Stimulated activated naive CD8-positive, alpha-beta T cell treated with anti-CD3 and anti-CD28 coated beads, Interleukin-15, Interleukin-2, amounts not matched to agents 100 U/mL and 50 U/mL, for 24 hours (primary cell): ENCODE measurements at regions not wholly inside any gene's neighbourhood (a gene's known extent, or its start where the extent isn't known, plus 50 kb on each side); places are given as distances from the start of the nearest gene placed in this dataset.
"Not testable (repeated sequence)": the region's sequence is repeated elsewhere in the genome, so short reads cannot be mapped to it uniquely, and the experiment has no call there.

Experiments
- ATAC-seq: fragments of 150-1000 bp; cut with Tn5 transposase; one replicate; pipeline ENCODE4 v1.10.0; 2021
- DNase-seq: peaks from one replicate; pipeline ENCODE4 v3.0.0; 2021

- no peak for ATAC-seq
These were observed 632.3 kb upstream of the ZNF385D start for GRCh38 chr3:22383285-22383684.

DNA sequence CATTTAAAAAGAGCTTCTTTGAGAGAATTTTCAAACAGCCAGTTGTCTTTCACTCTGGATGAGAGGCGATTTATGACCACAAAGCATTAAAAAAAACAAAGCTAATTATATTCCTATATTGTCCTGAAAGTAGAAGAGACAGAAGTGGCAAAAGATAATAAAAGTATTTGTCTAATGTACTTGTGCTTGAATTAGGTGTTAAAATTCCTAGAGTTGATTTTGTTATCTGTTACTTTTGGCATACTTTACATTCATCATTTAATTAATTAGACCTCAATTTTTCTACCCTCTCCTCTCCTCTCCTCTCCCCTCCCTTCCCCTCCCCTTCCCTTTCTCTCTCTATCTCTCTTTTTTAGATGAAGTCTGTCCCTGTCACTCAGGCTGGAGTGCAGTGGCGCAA, 635.1 kb upstream of the ZNF385D start:
- ATAC-seq (no peak), DNase-seq (no peak)

More at GRCh38 chr3:22383285-22383684, 632.3 kb upstream of the ZNF385D start:
- DNase-seq = no peak

DNA sequence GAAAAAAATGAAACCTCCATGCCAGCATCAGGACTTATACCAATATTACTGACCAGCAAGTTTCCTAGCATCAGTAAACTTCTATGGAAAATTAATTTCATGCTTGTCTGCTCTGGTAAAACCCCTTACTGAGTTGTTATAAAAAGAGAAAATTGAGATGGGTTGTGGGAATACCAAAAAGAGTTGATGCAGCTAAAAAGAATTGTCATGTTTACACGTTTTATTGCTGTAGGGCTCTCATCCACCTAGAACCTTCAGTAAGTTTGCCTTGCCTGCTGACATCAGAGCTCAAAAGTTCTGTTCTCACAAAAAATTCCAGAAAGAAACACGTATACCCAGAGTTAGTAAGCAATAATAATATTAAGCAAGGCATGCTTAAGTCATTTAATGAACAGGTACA, 641.3 kb upstream of the ZNF385D start:
- ATAC-seq = no peak
- DNase-seq = no peak

- ATAC-seq (no peak), DNase-seq (no peak)
These were observed 641.8 kb upstream of the ZNF385D start for GRCh38 chr3:22392859-22393258.

GRCh38 chr3:22399566-22399965, 648.6 kb upstream of the ZNF385D start:
- ATAC-seq (no peak), DNase-seq (no peak)

DNA sequence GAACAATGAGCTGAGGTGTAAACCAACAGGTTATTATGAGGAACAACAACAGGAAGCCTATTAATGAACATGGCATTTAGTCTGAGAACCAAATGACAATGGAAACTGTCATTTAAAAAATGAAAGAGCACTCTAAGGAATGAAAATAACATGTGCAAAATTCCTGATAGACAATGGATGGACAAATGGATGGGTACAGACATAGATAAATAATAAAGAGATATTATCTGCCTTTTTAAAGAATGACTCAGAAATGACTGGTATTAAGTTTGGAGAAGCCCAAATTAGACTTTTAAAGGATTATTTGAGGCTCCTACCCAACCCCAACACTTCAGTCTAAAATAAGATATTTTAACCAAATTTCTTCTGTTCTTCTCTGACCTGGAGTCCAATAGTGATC, 650.5 kb upstream of the ZNF385D start:
- no peak for ATAC-seq
- no peak for DNase-seq

DNA sequence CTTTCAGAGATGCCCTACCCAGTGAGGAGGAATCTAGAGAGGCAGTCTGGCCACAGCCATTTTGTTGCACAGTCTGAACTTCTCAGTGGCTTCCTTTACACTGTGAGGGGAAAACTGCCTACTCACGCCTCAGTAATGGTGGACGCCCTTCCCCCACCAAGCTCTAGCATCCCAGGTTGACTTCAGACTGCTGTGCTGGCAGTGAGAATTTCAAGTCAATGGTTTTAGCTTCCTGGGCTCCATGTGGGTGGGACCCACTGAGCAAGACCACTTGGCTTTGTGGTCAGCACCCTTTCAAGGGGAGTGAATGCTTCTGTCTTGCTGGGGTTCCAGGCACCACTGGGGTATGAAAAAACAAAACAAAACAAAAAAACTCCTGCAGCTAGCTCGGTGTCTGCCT, 663.2 kb upstream of the ZNF385D start:
- ATAC-seq = no peak
- DNase-seq = no peak

DNA sequence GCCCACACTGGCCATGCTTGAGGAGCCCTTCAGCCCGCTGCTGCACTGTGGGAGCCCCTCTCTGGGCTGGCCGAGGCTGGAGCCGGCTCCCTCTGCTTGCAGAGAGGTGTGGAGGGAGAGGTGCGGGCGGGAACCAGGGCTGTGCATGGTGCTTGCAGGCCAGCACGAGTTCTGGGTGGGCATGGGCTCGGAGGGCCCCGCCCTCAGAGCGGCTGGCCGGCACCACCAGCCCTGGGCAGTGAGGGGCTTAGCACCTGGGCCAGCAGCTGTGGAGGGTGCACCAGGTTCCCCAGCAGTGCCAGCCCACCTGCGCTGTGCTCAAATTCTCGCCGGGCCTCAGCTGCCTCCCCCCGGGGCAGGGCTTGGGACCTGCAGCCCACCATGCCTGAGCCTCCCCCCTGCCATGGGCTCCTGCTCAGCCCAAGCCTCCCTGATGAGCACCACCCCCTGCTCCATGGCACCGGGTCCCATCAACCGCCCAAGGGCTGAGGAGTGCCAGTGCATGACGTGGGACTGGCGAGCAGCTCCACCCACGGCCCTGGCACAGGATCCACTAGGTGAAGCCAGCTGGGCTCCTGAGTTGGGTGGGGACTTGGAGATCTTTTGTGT, 665.9 kb upstream of the ZNF385D start:
- not testable (repeated sequence) for ATAC-seq, DNase-seq

GRCh38 chr3:22419261-22419660, 668.3 kb upstream of the ZNF385D start:
- ATAC-seq = no peak

DNA sequence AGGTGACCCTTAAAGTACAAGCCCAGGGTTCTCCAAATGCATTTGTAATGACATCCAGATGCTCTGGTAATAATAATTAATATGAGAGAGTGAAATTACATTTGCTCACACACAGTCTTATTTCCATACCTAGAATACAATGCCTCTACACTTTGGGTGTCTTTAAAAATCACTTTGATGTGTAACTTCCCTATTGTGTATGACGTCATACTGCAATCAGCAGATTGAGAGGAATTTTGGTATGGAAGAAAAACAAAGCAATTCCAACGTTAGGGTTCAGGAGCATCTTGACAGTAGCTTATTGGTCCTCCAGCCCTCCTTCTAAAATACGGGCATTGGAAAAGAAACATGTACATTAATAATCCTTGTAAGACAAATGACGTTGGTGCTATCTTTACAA, 670.6 kb upstream of the ZNF385D start:
- DNase-seq = no peak
- no peak for ATAC-seq

More at GRCh38 chr3:22419261-22419660, 668.3 kb upstream of the ZNF385D start:
- DNase-seq = no peak

DNA sequence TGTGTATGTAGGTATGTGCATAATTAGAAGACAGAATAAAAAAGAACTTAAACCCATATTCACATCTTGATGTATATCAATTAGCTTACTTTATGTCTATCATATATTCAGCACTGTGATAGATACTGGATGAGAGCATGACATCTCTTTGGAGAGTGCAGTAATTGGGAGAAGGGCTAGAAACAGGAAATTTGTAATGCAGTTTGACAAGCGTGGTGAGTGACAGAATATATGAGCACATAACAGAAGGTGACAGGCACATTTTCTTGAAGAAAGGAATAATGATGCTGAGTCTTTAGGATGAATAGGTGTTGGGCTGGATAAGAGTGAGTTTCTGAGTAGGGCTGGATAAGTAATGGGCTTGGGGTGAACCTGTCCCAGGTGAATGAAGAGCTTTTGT, 680.3 kb upstream of the ZNF385D start:
- no peak for DNase-seq
- ATAC-seq = no peak

- no peak for DNase-seq
- ATAC-seq = no peak
These were observed 688.6 kb upstream of the ZNF385D start for GRCh38 chr3:22439626-22440025.

GRCh38 chr3:22441711-22442110, 690.7 kb upstream of the ZNF385D start:
- no peak for DNase-seq
- ATAC-seq = no peak

DNA sequence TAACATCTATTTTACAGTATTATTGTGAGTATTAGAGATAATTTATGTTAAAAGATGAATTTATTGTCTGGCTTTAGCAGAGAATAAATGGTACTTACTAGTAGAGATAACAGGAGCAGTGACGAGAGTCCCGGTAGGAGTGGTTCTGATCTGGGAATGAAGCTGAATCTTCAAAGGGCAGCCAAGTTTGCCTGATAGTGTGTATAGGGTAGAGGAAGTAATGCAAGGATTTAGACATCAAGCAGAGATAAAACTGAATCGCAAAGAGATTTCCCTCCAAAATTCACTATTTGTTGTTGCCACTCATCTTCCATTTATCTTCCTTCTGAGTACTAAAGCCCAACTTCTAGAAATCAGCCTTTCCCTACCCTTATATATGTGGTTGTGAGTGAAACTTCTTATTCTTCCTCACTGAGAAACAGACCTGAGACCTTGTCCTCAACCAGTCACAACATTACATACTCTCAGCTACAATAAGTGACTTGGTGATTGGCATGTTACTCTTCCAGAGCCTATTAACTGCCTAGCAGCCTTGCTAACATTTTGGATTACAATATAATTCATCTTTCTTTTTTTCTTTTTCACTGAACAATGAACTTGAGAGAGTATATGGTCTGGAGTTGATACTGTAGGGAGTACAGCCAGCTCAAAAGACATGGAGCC, 692.7 kb upstream of the ZNF385D start:
- ATAC-seq (no peak), DNase-seq (no peak)

DNA sequence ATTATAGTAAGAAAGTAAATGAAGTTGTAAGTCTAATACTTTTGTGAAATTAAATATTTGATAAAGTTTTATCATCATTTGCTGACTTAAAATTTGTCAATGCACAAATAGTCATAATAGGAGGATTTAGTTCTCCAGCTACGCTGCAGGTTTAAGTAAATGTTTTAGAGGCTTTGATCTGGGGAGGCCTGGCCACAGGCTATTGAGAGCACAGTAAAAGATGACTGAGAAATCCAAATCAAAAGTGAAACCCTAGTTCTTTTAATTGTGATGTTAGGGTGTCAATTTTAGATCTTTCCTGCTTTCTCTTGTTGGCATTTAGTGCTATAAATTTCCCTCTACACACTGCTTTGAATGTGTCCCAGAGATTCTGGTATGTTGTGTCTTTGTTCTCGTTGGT, 694.3 kb upstream of the ZNF385D start:
- DNase-seq, ATAC-seq: not testable (repeated sequence)

- ATAC-seq = no peak
- no peak for DNase-seq
These were observed 699.9 kb upstream of the ZNF385D start for GRCh38 chr3:22450786-22451400.

GRCh38 chr3:22451501-22451900, 700.5 kb upstream of the ZNF385D start:
- DNase-seq = no peak
- ATAC-seq = no peak

DNA sequence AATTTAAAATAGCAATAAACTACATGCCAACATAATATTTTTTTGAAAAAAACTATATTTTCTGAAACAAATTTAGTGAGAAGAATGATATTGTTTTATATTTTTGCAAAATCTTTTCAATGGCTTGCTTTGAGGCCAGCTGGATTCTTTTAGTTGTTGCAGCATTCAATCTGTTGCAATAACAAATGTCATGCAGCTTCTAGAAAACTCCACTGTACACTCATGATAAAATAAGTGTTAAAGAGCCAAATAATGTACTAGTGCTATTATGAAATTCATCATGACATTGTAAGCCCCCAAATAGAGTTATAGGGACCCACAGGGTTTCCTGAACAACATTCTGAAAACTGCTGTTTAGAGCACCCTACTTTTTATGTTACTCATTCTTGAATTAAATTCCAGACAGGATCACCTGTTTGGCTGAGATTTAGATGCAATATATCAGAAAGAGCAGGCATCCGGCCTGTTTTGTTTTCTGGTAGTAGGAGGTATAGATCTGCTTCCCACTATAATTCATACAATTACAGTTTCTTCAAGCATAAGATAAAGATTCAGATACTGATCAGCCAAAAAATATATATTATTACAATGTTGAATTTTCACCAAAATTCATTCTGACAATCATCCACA, 703.0 kb upstream of the ZNF385D start:
- ATAC-seq = no peak
- no peak for DNase-seq

DNA sequence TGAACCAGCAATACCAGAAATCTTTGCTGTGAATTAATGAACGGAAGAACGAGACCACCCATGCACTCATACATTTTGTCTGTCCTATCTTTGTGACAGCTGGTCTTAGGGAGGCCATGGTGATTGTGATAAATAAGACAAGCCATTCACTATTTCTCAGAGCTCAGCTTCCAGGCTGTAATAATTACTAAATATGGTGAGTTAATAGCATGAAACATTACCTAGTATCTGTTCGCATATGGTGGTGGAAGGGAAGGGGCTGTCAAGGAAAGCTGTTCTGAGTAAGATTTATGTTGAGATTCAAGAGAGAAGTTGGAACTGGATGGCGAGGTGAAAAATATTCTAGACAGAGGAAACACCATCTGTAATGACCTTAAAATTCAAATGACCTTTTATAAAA, 719.0 kb upstream of the ZNF385D start:
- ATAC-seq = no peak
- no peak for DNase-seq

DNA sequence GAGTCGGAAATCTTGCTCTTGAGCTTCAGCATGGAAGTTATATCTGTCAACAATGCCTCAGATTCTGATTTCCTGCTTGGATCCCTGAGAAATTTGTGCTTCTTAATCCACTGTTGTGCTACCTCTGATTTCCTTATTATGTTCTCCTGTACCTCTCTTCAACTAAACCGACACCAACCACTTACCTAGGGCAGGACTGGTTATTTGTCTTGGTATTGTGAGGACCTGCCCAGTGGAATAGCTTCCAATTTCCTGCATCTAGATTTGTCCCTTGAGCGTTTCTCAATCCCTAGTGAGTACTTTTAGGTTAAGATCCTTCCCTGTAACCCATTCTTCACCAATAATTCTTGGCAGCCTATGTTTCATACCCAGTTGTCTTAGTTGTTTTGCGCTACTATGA, 720.5 kb upstream of the ZNF385D start:
- DNase-seq = no peak
- no peak for ATAC-seq

DNA sequence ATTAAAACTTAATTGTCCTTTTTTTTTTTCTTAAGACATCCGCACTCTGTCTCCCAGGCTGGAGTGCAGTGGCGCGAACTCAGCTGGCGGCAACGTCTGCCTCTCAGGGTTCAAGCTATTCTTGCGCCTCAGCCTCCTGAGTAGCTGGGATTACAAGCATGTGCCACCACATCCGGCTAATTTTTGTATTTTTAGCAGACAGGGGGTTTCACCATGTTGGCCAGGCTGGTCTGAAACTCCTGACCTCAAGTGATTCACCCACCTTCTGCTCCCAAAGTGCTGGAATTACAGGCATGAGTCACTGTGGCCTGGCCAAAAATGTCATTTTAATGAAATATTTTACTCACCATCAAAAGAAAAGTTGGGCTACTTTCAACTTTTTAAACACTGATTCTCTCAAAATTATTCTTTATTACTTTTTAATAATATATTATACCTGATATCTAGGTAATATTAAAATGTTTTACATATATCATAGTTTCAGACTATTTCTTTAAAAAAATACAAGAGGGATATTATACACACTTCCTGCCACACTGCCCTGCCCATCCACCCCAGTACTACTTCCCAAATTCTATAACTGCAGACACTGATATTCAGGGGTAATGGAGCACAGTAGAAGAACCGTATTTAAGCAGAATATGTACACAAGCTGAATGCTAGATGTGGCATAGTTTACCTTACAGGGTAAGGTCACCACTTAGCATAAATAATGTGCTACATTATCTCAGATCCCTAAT, 723.9 kb upstream of the ZNF385D start:
- ATAC-seq = no peak

GRCh38 chr3:22475665-22476240, 724.7 kb upstream of the ZNF385D start:
- DNase-seq (no peak), ATAC-seq (no peak)

More for the DNA sequence above, 723.9 kb upstream of the ZNF385D start:
- DNase-seq = no peak
